GM23248 (cell line): ENCODE measurements at regions not wholly inside any gene's neighbourhood (a gene's known extent, or its start where the extent isn't known, plus 50 kb on each side); places are given as distances from the start of the nearest gene placed in this dataset.

ENCODE experiments used
- EZH2 ChIP-seq: fragments of 200-600 bp; sonication (generic); IDR thresholded peaks from 2 replicates; pipeline ENCODE4 v1.6.1; 2018; ENCODE audit warnings: antibody characterized with exemption, mild to moderate bottlenecking; ENCODE audit not compliant: insufficient read depth, poor library complexity, severe bottlenecking
- EZH2phosphoT487 ChIP-seq: fragments of 200-600 bp; sonication (generic); IDR thresholded peaks from 2 replicates; pipeline ENCODE4 v1.6.1; 2018; ENCODE audit warnings: antibody characterized with exemption, moderate library complexity, mild to moderate bottlenecking, low read depth; ENCODE audit not compliant: insufficient read depth

DNA sequence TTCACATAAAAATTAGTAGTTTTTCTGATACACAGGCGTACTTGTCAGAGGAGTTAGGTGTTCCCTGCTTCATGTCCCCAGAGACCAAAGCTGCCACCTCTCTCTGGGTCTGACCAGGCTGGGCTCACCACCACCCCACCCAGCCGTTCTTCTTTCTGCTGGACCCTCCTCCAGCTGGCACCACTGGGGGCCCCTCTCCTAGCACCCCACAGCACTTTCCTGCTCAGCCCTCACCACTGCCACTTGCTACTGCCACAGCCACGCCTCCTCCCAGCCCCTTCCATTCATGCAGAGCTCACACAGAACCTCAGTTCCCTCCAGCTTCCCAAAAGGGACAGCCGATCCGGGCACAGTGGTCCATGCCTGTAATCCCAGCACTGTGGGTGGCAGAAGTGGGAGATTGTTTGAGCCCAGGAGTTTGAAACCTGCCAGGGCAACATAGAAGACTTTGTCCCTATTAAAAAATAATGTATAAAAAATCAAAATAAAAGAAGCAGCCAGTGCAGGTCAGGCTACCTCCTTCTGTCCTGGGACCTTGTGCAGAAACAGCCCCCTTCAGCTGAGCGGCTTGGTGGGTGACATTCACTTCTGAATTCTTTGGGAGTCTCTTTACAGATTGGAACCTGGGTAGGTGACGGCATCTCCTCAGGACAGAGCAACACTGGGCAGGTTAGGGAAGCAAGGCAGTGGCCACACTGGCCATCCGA, 208.3 kb downstream of the TOMM20 start:
- no peak for TF ChIP-seq EZH2
- TF ChIP-seq EZH2phosphoT487, result no peak
